ENCODE measurements at regions not wholly inside any gene's neighbourhood (a gene's known extent, or its start where the extent isn't known, plus 50 kb on each side); places are given as distances from the start of the nearest gene placed in this dataset.

GRCh38 chr15:38671006-38671387, 106.4 kb upstream of the RASGRP1 start:
- WGBS, 2 donors, result 90 to 96% methylated on average over 2 of the region's 2 CpGs
- intact Hi-C loops (cut with DNase I; ENCODE audit: low total_unique reads), result no loop called here
- H3K4me3 ChIP-seq (ENCODE audit: low read depth, poor library complexity, severe bottlenecking), result no peak overlapping the region
- TF ChIP-seq POLR2A (IDR thresholded peaks at IDR 0.05) (no peak), CTCF (IDR thresholded peaks at IDR 0.05) (no peak)
- no peak for DNase-seq (ENCODE audit: low spot score in 2 of 2)

GRCh38 chr15:38671675-38672254, 107.2 kb upstream of the RASGRP1 start:
- no peak for TF ChIP-seq CTCF (IDR thresholded peaks at IDR 0.05)
- TF ChIP-seq POLR2A (IDR thresholded peaks at IDR 0.05), result no peak

GRCh38 chr15:38672273-38672672, 107.7 kb upstream of the RASGRP1 start:
- intact Hi-C loops (cut with DNase I; ENCODE audit: low total_unique reads), result no loop called here
- H3K4me3 ChIP-seq (ENCODE audit: low read depth, poor library complexity, severe bottlenecking), result no peak overlapping the region
- DNase-seq (ENCODE audit: low spot score in 2 of 2), result no peak
- TF ChIP-seq CTCF (IDR thresholded peaks at IDR 0.05), result no peak
- TF ChIP-seq POLR2A (IDR thresholded peaks at IDR 0.05), result no peak
- 55 to 71% methylated on average over 1 of the region's 1 CpG for WGBS, 2 donors

More at GRCh38 chr15:38671675-38672254, 107.2 kb upstream of the RASGRP1 start:
- no peak overlapping the region for H3K4me3 ChIP-seq (ENCODE audit: low read depth, poor library complexity, severe bottlenecking)
- WGBS, 2 donors, result 74 to 75% methylated on average over 6 of the region's 6 CpGs
- no peak for DNase-seq (ENCODE audit: low spot score in 2 of 2)
- intact Hi-C loops (cut with DNase I; ENCODE audit: low total_unique reads), result no loop called here

GRCh38 chr15:38672814-38673670, 108.4 kb upstream of the RASGRP1 start:
- no peak overlapping the region for H3K4me3 ChIP-seq (ENCODE audit: low read depth, poor library complexity, severe bottlenecking)
- intact Hi-C loops (cut with DNase I; ENCODE audit: low total_unique reads), result no loop called here
- no peak for DNase-seq (ENCODE audit: low spot score in 2 of 2)
- 73 to 86% methylated on average over 14 of the region's 14 CpGs for WGBS, 2 donors
- TF ChIP-seq CTCF (IDR thresholded peaks at IDR 0.05), result no peak
- no peak for TF ChIP-seq POLR2A (IDR thresholded peaks at IDR 0.05)

- intact Hi-C loops (cut with DNase I; ENCODE audit: low total_unique reads), result no loop called here
- 84 to 89% methylated on average over 4 of the region's 4 CpGs for WGBS, 2 donors
- H3K4me3 ChIP-seq (ENCODE audit: low read depth, poor library complexity, severe bottlenecking), result no peak overlapping the region
- no peak for DNase-seq (ENCODE audit: low spot score in 2 of 2)
- no peak for TF ChIP-seq CTCF (IDR thresholded peaks at IDR 0.05)
- TF ChIP-seq POLR2A (IDR thresholded peaks at IDR 0.05), result no peak
Observed at GRCh38 chr15:38674448-38674847, 109.8 kb upstream of the RASGRP1 start.

Data from lower leg skin (tissue), 4 donors.